Fibroblast of mammary gland (primary cell): ENCODE measurements at regions not wholly inside any gene's neighbourhood (a gene's known extent, or its start where the extent isn't known, plus 50 kb on each side); places are given as distances from the start of the nearest gene placed in this dataset.
A peak's percentile ranks its signal among the peaks of the same experiment; 100 is the strongest.

Experiments used
- DNase-seq: peaks from one replicate; pipeline ENCODE4 v3.0.0-alpha.2; 2010; ENCODE audit warnings: low read depth
- H3K4me3 ChIP-seq: 2 replicates; pipeline ENCODE4 v1.5.1; 2011; ENCODE audit warnings: low read depth, mild to moderate bottlenecking, low read length, moderate library complexity; ENCODE audit not compliant: control insufficient read depth
- TF ChIP-seq, protein P1 (sequence below): conservative IDR thresholded peaks from 2 replicates; pipeline ENCODE4 v1.5.1; 2011; ENCODE audit warnings: low read depth, low read length, inconsistent platforms; ENCODE audit not compliant: control insufficient read depth, insufficient read depth

DNA sequence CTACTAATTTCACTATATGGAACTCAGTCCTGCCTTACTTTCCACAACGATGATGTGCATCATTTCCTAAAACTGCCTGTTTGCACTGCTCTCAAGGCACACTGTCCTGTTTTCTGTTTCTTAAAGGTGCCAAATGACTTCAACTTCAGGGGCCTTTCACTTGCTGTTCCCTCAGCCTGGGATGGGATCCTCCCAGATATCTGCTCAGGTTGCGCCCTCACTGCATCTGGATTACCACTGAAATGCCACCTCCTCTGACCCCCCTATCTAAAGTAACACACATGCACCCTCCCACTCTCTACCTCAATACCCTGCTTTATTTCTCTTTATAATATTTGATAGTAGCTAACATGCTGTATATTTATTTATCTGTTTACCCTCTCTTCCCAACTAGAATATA, 123.8 kb upstream of the CMC1 start:
- TF ChIP-seq, protein P1, sequence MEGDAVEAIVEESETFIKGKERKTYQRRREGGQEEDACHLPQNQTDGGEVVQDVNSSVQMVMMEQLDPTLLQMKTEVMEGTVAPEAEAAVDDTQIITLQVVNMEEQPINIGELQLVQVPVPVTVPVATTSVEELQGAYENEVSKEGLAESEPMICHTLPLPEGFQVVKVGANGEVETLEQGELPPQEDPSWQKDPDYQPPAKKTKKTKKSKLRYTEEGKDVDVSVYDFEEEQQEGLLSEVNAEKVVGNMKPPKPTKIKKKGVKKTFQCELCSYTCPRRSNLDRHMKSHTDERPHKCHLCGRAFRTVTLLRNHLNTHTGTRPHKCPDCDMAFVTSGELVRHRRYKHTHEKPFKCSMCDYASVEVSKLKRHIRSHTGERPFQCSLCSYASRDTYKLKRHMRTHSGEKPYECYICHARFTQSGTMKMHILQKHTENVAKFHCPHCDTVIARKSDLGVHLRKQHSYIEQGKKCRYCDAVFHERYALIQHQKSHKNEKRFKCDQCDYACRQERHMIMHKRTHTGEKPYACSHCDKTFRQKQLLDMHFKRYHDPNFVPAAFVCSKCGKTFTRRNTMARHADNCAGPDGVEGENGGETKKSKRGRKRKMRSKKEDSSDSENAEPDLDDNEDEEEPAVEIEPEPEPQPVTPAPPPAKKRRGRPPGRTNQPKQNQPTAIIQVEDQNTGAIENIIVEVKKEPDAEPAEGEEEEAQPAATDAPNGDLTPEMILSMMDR, result no peak
- no peak overlapping the region for H3K4me3 ChIP-seq
- no peak for DNase-seq

DNA sequence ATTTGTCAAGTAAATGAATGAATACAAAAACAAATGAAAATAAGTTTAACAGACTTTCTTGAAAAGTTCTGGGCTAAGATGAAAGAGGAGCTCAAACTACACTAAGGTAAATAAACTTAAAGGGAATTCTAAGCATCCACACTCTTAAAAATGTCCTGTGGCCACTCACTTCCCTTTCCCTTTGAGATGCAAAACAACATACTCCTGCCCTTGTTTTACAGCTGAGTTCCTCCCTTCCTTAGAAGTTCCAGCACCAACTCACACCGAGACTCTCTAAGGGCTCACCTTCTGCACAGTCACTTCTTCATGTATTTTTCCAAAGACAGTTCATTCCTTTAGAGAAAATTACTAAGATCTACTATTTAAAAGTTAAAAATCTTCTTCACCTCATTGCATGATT, 123.3 kb upstream of the CMC1 start:
- no peak overlapping the region for H3K4me3 ChIP-seq
- no peak for DNase-seq
- TF ChIP-seq, protein P1, result no peak

DNA sequence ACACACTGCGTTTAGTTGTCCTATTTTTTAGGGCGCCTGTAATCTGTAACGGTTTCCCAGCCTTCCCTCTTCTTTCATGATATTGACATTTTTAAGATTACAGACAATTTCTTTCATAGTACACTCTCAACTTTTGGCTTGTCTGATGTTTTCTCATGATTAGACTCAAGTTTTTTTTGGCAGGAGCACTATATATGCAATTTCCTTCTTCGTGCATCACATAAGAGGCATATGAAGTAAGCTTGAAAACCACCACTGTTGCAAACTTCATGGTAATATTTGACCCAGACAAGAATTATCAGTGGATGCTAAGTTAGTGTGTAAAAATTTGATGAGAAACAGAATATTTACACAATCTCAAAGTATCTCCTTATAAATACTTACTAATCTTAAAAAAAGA, 119.2 kb upstream of the CMC1 start:
- TF ChIP-seq, protein P1, result no peak
- DNase-seq, result peak; percentile 41
- no peak overlapping the region for H3K4me3 ChIP-seq

DNA sequence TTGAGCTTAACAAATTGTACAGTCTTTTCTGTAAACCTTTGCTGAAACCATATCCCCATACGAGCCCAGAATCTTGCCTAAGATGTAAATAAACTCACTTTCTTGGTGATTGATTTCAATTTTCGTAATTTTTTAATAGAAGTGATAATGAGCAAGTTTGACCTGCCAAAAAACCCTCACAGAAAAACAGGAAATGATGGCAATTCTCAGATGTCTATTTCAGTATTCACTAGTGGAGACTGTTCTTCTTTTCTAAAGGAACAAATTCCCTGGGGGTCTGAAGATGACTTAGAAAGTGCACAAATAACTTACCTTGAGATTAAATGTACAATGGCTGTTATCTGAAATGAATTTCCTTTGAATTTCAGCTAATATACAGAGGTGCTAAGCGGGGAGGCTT, 116.5 kb upstream of the CMC1 start:
- no peak overlapping the region for H3K4me3 ChIP-seq
- TF ChIP-seq, protein P1, result no peak
- no peak for DNase-seq

DNA sequence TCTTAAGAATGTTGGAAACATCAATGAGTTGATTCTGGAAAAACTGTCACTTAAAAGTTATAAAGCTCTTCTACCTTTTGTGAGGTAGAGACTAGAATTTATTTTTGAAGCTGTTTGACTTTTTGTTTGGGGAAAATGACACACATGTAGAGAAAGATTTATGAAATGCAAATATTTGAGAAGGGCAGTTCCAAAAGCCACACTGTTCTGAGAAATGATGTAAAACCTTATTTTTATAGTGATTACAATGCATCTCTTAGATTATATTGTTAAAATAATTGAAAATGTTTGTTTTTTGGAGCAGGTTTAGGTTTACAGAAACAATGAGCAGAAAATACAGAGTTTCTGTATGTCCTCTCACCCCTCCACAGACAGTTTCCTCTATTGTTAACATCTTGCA, 116.1 kb upstream of the CMC1 start:
- H3K4me3 ChIP-seq, result no peak overlapping the region
- TF ChIP-seq, protein P1, result no peak
- DNase-seq, result no peak

DNA sequence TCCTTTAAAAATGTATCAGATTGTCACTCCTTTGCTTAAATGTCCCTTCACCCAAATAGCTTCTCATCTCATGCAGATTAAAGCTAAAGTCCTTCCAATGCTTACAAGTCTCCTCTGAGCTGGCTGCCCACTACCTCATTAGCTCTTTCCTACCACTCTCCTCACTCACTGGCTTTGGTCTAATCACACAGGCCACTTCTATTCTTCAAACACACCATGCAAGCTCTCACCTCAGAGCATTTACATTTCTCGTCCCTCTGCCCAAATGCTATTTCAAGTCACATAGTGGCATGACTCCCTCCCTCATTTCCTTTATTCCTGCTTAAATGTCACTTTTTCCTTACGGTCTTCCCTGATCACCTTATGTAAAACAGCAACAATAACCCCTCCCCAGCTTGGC, 110.6 kb upstream of the CMC1 start:
- TF ChIP-seq, protein P1, result no peak
- DNase-seq, result no peak
- no peak overlapping the region for H3K4me3 ChIP-seq

DNA sequence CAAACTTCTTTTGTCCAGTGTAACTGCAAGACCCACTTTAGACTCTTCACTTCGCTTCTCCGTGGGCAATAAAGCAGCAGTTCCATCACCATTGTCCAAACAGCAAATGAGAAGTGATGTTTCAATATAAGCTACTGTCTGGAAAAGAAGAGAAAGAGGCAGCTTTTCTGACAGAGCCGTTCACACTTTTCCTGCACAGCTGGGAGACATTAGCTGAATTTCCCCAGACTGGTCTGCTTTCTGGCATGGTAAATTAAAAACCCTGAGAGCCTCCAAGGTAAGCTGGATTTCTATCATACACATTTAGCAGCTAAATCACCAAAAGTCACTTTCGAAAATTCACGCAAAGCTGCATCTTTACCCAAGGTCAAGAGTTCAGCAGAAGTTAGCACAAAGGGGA, 108.5 kb upstream of the CMC1 start:
- TF ChIP-seq, protein P1, result no peak
- DNase-seq, result no peak
- no peak overlapping the region for H3K4me3 ChIP-seq
